Stimulated activated naive CD4-positive, alpha-beta T cell treated with Interleukin-2 at 50 U/mL for 16 hours (primary cell): ENCODE measurements at regions not wholly inside any gene's neighbourhood (a gene's known extent, or its start where the extent isn't known, plus 50 kb on each side); places are given as distances from the start of the nearest gene placed in this dataset.

ENCODE experiments used
- DNase-seq: peaks from one replicate; lab custom pipeline; 2025; lab: John Stamatoyannopoulos, UW

DNA sequence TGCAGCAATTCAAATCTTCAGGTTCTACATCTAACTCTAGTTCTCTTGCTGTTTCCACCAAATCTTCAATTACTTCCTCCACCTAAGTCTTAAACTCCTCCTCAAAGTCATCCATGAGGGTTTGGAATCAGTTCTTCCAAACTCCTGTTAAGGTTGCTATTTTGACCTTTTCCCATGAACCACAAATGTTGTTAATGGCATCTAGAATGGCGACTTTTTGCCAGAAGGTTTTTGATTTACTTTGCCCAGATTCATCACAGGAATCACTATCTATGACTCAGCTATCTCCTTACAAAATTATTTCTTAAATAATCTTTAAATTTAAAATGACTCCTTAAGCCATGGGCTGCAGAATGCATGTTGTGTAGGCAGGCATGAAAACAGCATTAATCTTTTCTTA lies 368.9 kb upstream of the TNP1 start:
- DNase-seq = no peak

DNA sequence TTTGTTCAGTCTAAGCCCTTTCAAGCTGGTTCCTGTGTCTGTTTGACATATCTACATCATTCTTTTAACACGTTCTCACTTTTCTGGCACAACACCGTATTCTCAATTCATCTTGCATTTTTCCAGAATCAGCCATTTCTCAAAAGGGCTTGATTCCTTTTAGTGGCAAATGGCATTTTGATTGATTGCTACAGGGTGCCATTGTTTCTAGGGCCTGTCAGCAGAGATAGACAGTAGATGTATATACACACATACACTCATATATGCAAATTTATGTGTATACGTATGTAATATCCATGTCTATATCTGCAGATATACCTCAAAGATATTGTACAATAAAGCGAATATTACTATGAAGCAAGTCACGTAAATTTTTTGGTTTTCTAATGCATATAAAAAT lies 367.9 kb upstream of the TNP1 start:
- DNase-seq = no peak

DNA sequence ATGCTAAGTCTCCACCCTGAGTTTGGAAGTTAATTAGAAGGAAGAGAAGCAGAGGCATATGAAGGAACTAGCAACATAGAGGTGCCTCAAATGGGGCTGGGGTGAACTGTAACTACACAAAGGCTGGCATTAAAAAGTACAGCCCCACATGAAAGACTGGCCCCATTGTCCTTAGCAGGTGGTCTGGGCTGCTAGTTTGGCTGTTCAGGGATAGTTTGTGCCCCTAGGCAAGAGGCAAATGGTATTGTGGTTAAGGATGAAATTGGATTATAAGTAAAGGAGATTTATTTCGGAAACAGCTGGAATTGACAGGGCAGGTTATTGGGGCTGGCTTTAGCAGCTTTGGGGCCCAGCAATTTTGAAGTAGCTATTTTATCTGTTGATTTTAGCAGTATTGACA lies 365.7 kb upstream of the TNP1 start:
- no peak for DNase-seq

DNA sequence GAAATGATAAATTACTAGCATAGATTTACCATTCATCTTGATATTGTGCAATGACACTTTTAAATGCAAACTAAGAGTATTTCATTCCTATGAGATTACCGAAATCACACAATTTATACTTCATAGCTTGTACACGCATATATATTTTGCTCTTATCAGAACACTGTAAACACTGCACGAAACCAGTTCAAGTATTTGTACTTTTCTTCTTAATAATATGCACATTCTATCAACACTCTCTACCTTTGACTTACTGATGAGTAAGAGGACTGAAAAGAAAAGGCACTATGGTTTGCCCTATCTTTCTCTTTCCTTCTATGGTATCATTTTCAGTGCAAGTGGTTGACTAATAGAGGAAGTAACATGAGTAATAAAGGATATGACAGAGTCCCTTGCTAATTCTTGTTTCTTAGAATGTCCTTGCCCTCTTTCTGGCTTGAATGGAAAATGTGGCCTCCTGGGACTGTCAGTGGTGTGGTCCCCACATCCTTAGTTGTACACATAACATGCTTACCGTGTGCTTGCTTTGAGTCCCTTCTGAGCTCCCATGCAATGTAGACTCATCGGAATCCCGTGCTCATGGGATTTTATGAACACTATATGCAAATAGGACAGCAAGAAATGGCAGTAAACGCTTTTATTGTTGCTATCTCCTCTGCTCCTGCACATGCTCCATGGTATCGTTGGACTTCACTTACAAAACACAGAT lies 363.5 kb upstream of the TNP1 start:
- DNase-seq = peak; percentile 22

DNA sequence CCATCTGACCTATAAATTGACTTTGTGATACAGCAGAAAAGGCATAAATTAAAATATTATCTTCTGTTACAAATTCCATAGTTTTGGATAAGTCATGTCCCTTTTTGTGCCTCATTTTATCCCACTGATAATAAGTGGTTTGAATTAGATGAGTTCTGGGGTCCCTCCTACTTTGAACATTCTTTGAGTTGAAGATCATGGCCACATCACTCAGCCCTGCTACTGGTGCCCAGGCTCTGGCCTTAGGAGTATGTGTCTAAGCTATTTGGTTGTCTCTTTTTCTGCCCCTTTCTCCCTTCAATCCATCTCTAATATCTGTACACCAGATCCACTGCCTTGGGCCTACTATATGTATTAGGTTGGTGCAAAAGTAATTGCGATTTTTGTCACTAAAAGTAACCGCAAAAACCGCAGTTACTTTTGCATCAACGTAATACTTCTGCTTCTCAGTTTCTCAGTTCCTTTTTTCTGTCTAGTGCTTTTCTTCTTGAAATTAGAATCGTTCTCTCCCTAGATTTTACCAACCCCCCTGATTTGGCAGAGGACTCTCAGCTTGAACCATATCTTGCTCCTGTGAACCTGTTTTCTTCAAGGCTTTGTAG lies 362.5 kb upstream of the TNP1 start:
- no peak for DNase-seq

DNA sequence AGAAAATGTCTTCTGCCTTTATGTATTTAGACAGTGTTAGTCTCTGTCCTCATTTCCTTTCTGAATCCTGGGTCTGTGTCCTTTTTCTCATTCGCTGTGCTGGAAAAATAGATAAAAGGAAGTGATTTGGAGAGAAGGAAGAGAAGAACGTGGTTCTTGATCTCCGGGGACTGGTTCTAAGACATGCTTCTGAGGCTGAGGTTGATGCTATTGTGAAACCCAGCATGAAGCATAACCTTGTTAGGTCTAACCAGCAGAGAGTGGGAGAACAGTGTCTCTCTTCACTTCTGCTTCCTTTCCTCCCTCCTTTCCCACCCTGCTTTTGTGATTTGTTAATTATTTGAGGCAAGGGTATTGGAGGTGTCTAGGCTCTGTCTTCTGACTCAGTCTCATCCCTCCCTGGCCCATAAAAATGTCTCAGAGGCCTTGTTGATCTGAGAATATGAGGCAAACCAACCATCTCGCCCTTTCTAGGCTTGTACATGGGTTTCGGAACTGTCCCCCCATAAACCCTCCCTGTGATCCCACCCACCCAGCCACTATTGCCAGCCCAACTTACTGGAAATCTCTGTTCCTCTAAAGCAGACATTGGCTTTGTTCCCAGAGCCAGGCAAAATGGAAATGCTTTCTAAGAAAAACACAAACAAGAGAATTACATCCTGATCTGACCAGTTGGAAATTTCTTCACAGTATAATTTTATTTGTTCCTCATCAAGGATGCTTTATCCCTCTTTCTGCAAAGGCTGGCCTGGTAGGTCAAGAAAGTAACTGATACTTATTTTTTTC lies 360.6 kb upstream of the TNP1 start:
- DNase-seq = no peak

DNA sequence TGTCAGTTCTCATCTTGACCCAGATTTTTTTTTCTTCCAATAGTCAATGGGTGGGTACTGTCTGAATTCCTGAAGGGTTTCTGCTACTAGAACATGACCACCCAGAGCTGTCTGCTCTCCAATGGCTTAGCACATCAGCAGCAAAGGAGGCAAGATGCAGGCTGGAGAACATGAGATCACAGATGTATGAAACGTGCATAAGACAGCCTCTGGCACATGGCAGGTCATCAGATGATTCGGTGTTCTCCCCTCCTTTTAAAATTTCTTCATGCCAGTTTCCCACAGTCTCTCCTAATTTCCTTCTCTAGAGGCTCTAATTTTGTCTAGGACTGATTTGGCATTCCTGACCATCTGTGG lies 359.3 kb upstream of the TNP1 start:
- no peak for DNase-seq

DNA sequence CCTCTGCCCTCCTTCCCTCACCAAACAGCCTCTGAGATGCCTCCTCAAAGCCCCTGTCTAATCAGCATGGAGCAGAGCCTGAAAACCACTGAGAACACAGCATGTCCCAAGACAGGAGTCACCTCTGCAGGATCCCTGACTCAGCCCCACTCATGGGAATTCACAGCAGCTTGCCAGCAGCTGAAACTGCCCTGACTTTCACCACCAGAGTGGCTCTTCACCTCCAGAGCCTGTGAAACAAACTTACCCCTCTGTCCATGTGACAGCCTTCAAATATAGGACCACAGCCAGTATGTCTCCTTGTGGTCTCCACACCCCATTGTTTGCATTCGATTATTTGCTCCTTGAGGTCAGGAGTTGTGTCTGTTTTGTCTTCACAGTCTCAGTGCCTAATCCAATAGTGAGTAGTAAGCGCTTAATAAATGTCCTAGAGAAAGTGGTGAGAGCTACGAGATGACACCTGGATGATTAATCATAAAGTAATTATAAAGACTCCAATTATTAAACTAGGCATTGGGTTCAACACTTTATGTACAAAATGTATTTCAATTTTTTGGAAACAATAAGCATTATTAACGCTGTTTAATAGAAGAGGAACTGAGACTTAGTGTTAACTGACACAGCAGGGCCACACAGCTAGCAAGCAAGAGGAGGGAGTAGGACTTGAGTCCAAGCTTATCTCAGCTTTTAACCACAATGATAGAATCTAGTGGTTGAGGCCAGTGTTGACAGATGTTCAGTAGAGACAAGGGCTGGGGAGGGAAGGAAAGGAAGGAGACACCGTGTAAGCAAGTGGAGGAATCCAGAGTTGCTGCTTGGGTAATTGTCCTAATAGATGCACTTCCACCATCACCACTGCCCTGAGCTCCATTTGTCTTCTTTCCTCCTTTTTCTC lies 358.7 kb upstream of the TNP1 start:
- DNase-seq = no peak

DNA sequence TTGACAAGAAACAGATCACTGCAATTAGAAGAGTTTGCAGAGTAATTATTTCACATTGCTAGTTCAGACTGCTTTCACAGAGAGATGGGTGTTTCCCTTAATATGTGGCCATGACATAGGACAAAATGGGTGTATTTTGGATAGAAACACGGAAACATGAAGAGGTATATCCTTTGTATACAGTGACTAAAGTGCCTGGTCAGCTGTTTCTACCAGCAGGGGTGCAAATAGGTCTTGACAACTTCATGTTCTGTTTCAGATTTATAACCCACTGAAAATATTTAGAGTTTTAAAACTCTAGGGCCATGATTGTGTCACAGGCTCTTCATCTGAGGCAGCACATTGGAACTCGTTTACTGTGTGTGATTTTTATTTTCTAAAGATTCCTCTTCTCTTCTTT lies 357.1 kb upstream of the TNP1 start:
- no peak for DNase-seq

DNA sequence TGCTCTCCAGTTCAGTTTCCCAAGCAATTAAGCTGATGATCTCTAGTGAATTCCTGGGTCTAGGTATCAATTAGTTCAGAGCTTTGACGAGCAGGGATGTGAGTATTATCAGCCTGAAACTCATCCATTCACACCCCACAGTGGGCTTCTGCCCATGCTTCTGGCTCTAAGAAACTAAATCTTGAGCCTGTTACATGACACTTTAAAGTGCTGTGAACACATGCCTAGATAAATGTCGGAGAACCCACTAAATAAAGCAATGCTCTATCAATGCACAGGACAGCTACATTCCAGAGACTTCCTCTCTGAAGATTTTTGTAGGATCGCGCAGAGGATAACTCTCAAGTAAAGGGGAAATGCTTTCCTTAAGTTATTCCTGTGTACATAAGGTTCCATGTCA lies 356.5 kb upstream of the TNP1 start:
- DNase-seq = no peak

DNA sequence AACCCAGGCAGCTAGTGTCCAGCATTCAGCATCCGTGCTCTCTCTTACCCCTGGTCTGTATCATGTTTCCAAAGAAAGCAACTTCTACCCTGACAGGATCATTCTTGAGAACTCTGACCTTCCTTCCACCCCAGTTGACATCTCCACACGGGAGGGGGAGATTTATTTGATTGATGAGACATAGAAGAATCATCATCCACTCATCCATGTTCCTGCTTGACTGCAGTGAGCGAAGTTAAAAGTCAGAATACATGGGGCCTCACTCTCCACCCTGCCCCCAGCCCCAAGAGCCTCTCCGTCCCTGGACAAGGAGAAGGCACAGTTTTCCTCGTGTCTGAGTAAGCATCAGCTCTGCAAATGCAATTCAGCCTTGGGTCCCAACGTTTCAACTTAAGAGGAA lies 356.0 kb upstream of the TNP1 start:
- DNase-seq = no peak

DNA sequence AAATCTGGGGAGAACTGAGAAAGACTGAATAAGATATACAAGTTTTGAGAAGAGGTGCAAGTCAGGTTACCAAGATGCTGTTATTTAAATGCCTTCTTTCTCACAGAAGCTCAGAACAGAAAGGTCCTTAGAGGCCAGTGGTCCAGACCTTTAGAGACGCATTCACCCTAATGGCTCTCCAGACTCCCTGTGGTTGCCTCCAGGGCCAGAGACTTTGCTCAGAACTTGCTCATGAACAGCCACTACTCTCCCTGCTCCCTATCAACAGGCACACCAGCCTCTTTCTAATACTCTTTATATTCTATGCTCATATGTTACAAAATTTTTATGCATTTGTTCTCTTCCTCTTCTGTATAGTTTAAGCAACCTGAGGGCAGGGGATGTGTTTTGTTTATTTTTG lies 349.0 kb upstream of the TNP1 start:
- DNase-seq = no peak

DNA sequence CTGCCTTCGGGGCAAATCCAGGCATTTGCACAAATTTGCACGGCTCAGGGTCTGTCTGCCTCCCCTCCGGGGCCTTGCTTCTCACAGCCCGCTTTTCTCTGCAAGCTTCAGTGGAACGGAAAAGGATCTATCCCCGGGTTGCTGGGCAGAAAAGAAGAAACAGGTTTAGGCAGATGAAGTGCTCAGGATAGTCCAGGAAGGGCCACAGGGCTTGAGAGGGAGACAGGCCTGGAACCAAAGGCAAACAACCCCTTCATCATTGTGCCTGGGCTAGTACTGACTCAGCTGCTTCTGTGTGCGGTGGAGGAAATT lies 347.8 kb upstream of the TNP1 start:
- no peak for DNase-seq

DNA sequence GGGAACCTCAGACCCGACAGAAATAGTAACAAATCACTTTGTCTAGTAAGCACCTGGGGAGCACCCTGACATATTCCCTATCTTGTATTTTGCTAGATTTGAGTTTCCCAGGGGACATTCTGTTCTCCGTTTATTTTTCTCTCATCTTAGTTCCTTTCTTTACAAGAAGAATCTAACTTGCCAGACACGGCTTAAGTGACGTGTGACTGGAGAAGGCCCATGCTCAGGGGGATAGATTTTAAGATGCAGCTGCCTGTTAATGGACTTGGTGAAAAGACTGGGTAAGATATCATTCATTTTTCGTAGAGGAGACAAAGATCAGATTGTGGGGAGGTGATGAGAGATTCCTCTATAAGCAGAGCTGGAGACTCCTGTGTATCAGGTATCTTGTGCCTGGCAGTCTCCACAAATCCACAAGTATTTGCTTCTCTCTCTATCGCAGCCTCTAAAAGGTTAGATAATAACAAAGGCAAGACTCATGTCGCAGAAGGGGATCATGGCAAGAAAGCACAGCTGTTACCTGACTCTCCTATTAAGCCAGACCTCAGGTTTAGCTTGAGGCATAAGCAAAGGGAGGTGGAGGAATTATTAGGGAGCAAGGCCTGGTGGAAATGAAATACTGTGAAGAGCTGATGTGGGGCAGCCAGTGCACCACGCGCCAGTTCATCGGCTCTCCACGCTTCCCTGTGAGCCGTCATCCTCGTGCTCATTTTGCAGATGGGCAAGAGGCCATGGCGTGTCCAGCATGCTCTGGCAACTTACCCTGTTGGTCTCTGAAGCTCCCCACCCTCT lies 347.2 kb upstream of the TNP1 start:
- no peak for DNase-seq

DNA sequence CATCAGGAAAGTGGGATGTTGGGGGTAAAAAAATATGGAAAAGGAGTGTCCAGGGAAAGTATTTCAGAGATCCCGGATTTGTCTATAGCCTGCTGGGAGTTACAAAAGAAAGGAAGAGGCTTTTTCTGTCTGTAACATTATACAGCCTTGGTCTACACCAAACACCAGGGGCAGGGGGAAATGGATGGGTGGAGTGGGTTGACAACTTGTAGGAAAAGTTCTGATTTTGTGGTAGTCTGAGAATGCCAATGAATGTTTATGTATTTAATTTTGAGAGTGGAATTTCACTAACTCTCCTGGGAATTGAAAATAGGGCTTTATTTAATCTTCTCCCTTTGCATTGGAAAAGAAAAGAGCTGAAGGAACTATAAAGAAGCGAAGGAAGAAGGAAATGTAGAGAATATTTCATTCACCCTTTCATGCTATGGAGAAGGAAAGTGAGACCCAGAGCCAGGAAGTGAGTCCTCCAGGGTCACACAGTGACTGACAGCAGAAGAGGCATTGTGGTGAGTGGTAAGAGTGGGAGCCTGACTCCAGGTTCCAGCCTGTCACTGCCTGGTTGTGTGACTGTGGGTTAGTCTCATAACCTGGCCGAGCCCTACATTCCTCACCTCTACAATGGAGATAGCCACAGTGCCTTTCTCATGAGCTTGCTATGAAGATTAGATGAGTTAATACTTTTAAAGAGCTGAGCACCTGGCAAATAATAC lies 346.3 kb upstream of the TNP1 start:
- no peak for DNase-seq

DNA sequence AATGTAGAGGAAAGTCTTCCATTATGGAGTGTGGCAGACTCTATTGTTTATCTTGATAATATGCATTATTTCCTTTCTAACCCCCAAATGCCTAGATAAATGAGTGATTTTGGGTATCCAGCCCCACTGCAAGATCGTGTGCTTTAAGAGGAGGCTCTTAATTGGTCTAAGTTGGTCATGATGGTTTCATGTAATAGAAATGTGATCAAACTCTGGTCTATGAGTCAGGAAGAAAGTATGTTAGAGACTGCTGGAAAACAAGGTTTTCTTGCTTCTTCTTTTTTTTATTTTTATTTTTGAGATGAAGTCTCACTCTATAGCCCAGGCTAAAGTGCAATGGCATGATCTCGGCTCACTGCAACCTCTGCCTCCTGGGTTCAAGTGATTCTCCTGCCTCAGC lies 344.5 kb upstream of the TNP1 start:
- no peak for DNase-seq

DNA sequence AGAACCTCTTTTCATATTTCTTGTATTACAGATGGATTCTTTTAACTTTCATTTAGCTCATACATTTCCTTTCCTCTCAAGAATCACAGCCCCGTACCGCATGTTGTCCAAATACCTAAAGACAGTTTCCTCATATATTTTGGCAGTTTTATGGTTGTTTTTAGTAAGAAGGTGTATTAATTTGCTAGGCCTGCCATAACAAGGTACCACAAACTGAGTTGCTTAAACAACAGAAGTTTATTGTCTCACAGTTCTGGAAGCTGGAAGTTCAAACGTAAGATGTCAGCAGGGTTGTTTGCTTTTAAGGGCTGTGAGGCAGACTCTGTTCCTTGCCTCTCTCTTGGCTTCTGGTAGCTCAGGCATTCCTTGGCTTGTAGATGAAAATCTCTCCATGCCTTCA lies 343.2 kb upstream of the TNP1 start:
- no peak for DNase-seq

DNA sequence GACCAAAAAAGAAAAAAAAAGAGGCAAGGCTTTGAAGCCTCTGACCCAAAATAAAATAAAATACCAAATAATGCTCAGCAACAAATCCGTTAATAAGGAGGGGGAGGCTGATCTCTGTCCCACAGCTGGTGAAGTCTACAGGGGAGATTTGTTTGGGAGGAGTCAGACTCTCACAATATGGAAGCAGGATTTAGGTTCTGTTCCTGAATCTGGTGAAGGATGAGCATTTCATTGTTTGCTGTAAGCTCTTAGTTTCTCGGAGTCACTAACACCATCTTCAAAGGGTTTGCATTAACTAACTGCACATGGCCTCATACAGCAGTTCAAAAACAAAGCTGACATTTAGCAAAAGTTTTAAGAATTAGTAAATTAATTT lies 339.4 kb upstream of the TNP1 start:
- DNase-seq = no peak

DNA sequence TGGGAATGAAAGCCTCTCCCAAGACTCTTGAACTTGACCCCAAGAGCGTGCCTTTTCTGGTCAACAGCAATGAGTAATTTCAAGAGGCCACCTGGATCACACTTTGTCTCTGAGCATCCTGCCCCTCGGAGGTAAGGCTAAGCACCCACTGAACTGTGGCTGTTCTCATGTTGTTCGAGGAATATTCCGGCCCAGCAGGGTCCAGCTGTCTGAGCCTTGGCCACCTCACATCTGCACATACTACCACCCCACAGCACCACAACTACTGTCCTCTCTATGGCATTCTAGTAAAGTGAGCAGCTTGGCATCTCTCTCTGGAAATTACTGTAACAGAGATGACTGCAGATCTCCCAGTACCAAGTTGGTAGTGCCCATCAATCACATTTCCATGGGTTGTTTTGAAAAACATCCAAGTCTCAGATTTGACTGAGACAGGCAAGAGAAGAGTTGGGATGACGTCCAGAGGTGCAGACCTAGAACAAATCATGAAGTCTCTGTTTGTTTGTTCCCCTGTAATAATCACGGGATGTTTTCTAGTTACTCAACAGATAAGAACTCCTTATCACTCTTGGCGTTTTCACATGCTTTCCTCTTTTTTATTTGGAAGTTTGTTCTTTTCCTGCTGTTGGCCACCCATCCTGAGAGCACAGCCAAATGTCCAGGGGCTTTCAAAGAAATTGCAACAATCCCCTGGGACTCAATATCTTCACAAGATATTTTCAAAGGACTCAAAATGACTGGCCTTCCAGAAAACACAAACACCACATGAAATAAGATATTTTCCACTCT lies 336.0 kb upstream of the TNP1 start:
- no peak for DNase-seq

DNA sequence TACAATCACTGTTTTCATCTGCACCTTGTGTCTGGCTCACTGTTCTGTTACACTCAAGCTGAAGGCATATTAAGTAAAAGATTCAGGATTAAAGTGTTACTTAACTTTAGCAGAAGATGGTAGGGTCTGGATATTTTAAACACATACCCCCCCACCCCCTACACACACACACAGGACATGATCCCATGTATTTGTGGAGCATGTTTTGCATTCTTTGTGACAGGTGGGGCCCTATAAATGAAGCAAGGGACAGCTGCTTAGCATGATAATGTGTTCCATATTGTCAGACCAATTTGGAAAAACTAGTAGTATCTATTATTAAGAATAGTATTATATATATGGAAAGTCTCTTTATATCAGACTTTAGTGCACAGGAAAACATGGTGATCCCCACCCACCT lies 335.2 kb upstream of the TNP1 start:
- no peak for DNase-seq
